ENCODE measurements at regions not wholly inside any gene's neighbourhood (a gene's known extent, or its start where the extent isn't known, plus 50 kb on each side); places are given as distances from the start of the nearest gene placed in this dataset.

DNA sequence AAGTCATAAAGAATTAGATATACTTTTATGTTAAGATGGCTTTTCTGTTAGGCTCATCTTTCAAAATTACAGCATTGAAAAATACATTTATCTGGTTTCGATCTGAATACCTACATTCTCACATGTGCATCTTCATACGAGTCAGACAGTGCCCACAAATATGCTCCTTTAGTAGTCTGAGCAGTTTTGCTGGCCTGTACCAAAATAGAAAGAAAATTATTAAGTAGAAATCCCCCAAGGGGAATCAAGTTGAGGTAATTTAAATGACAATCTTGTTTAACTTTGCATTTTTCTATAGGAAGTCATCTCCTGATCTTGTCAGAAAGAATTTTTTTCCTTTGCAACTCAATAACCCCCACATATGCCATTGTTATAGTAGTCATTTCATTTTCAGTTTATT lies 287.4 kb upstream of the SEMA3D start:
- H3K9me3 ChIP-seq = no peaks in the 10 kb centered on the region
- no peaks in the 10 kb centered on the region for H3K36me3 ChIP-seq
- no peaks in the 10 kb centered on the region for H3K4me1 ChIP-seq
- no peak for TF ChIP-seq CTCF (IDR thresholded peaks at IDR 0.05)
- H3K4me3 ChIP-seq = no peak overlapping the region
- H3K27ac ChIP-seq = no peak overlapping the region
- no peak for DNase-seq
- no peaks in the 10 kb centered on the region for H3K27me3 ChIP-seq
- intact Hi-C loops (cut with DNase I; ENCODE audit: low total_unique reads) = no loop called here

- no peak for TF ChIP-seq CTCF (IDR thresholded peaks at IDR 0.05)
- intact Hi-C loops (cut with DNase I; ENCODE audit: low total_unique reads) = no loop called here
- Histone ChIP-seq H3K27ac (no peak overlapping the region), H3K36me3 (no peaks in the 10 kb centered on the region), H3K4me1 (no peaks in the 10 kb centered on the region), H3K27me3 (peaks cover 0 to 4% of the 10 kb centered on the region in 2 donors), H3K4me3 (no peak overlapping the region), H3K9me3 (no peaks in the 10 kb centered on the region)
- DNase-seq = no peak
Observed at GRCh38 chr7:85471740-85472139, 284.9 kb upstream of the SEMA3D start.

DNA sequence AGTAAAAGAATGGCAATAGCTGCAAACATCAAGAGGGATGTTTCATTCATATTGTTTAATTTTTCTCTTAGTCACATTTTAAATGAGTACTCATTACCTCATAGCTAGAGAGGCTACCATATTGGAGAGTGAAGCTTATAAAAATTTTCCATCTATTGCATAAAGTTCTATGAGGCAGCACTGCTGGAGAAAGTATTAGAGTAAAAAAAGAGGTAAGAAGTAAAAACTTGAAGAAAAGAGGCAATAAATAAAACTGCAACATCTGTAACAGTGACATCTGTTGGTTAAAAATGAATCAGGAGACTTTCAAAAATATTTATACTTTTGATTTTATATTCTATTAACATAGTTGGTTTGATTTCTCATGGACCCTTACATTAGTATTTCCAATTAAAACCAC lies 284.5 kb upstream of the SEMA3D start:
- Histone ChIP-seq H3K4me1 (no peaks in the 10 kb centered on the region), H3K27ac (no peak overlapping the region), H3K9me3 (no peaks in the 10 kb centered on the region), H3K27me3 (peaks cover 0 to 4% of the 10 kb centered on the region in 2 donors), H3K36me3 (no peaks in the 10 kb centered on the region), H3K4me3 (no peak overlapping the region)
- intact Hi-C loops (cut with DNase I; ENCODE audit: low total_unique reads) = no loop called here
- DNase-seq = no peak
- TF ChIP-seq CTCF (IDR thresholded peaks at IDR 0.05) = no peak

GRCh38 chr7:85469446-85470010 lies 282.7 kb upstream of the SEMA3D start:
- Histone ChIP-seq H3K4me3 (no peak overlapping the region), H3K27me3 (peaks cover 0 to 4% of the 10 kb centered on the region in 2 donors), H3K4me1 (no peaks in the 10 kb centered on the region), H3K9me3 (no peaks in the 10 kb centered on the region), H3K36me3 (no peaks in the 10 kb centered on the region), H3K27ac (no peak overlapping the region)
- no peak for DNase-seq
- no peak for TF ChIP-seq CTCF (IDR thresholded peaks at IDR 0.05)
- intact Hi-C loops (cut with DNase I; ENCODE audit: low total_unique reads) = no loop called here

DNA sequence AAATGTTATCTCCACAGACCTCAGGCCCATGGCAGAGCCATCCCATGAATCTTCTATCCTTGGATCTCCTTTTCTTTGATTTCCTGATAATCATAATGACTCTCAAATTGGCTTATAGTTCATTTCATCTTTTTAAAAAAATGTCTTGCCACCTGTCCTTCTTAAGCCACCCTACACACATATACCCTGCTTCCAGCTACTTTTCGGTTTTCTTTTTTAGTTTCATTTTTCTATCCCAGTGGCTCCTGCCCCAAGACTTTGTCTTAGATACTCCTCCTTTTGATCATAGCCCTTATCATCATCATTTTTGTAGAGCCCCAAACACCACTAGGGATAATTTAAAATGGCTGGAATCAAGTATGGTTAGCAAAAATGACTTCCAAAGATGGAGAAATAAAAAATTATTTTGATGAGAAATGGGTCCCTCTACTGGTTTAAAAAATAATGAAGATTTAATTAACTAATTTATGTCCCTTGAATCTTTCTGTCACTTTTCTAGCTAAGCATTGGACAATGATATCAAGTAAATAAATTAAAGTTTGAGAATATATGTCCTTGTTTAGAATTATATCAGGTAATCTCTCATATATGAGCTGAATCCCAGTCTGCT lies 277.3 kb upstream of the SEMA3D start:
- Histone ChIP-seq H3K4me1 (no peaks in the 10 kb centered on the region), H3K27ac (no peak overlapping the region), H3K9me3 (no peaks in the 10 kb centered on the region), H3K27me3 (peaks cover 0 to 4% of the 10 kb centered on the region in 2 donors), H3K36me3 (no peaks in the 10 kb centered on the region), H3K4me3 (no peak overlapping the region)
- intact Hi-C loops (cut with DNase I; ENCODE audit: low total_unique reads) = no loop called here
- no peak for TF ChIP-seq CTCF (IDR thresholded peaks at IDR 0.05)
- DNase-seq = no peak
